GM23338 (cell line): ENCODE measurements at regions not wholly inside any gene's neighbourhood (a gene's known extent, or its start where the extent isn't known, plus 50 kb on each side); places are given as distances from the start of the nearest gene placed in this dataset.

Source experiments
- CREB1 ChIP-seq: fragments of 250-450 bp; sonication (Bioruptor Pico); IDR thresholded peaks from 2 replicates; pipeline ENCODE4 v1.5.0; 2020; ENCODE audit warnings: low read depth, mild to moderate bottlenecking, moderate library complexity
- EZH2 ChIP-seq: fragments of 200-600 bp; sonication (generic); IDR thresholded peaks from one replicate; pipeline ENCODE4 v1.8.0; 2017; ENCODE audit warnings: antibody characterized with exemption, mild to moderate bottlenecking, low read depth; ENCODE audit not compliant: unreplicated experiment
- EZH2phosphoT487 ChIP-seq: fragments of 200-600 bp; sonication (generic); IDR thresholded peaks from one replicate; pipeline ENCODE4 v1.8.1; 2018; ENCODE audit warnings: antibody characterized with exemption; ENCODE audit not compliant: unreplicated experiment
- POLR2AphosphoS5 ChIP-seq: IDR thresholded peaks from 2 replicates; pipeline ENCODE4 v1.6.1; 2016; ENCODE audit warnings: antibody characterized with exemption, low read depth
- STAT1 ChIP-seq: IDR thresholded peaks from one replicate; pipeline ENCODE4 v1.6.1; 2016; ENCODE audit warnings: antibody characterized with exemption; ENCODE audit not compliant: unreplicated experiment
- TF ChIP-seq, protein P1 (sequence below), 2 experiments: fragments of 200-600 bp in 1 of 2; sonication (generic) in 1 of 2; conservative IDR thresholded peaks; 2 replicates each; pipeline versions ENCODE4 v1.5.1 to v1.6.1; 2016 to 2017; ENCODE audit warnings: antibody characterized with exemption in 2 of 2, low read depth in 2 of 2, mild to moderate bottlenecking in 2 of 2, moderate library complexity in 1 of 2
- TF ChIP-seq, protein P2 (sequence below): IDR thresholded peaks from one replicate; pipeline ENCODE4 v1.6.1; 2018; ENCODE audit warnings: antibody characterized with exemption; ENCODE audit not compliant: unreplicated experiment
- TF ChIP-seq, protein P3 (sequence below): IDR thresholded peaks from 2 replicates; pipeline ENCODE4 v1.6.1; 2016; ENCODE audit warnings: antibody characterized with exemption

DNA sequence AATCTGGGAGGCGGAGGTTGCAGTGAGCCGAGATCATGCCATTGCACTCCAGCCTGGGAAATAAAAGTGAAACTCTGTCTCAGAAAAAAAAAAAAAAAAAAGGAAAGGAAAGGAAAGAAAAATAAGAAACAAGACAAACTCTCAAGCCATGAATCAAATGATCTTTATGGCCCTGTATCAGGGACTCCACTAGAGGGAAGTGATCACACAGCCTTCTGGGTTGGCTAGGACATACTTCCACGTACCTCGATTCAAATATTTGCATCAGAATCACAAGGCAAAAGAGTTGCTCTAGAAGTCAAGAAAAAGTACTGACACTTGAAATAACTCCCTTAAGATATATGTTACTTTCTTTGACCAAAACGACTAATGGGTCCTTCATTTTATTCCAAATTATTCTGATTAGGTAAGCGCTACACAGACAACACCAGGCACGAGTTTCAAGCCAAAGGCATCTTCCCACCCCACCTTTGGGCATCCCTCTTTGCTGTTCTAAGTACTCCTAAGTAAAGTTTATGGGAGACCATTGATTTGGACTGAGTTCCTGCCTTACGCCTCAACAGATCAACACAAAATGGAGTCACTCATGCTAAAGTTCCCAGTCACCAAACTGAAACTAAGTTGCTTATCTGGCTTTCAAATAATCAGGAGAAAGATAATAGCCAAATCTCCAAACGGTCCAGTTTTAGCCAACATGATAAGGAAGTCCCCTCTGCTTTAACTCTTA is 77.5 kb upstream of the NT5E start:
- TF ChIP-seq, protein P1, sequence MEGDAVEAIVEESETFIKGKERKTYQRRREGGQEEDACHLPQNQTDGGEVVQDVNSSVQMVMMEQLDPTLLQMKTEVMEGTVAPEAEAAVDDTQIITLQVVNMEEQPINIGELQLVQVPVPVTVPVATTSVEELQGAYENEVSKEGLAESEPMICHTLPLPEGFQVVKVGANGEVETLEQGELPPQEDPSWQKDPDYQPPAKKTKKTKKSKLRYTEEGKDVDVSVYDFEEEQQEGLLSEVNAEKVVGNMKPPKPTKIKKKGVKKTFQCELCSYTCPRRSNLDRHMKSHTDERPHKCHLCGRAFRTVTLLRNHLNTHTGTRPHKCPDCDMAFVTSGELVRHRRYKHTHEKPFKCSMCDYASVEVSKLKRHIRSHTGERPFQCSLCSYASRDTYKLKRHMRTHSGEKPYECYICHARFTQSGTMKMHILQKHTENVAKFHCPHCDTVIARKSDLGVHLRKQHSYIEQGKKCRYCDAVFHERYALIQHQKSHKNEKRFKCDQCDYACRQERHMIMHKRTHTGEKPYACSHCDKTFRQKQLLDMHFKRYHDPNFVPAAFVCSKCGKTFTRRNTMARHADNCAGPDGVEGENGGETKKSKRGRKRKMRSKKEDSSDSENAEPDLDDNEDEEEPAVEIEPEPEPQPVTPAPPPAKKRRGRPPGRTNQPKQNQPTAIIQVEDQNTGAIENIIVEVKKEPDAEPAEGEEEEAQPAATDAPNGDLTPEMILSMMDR (conservative IDR thresholded peaks at IDR 0.05; ENCODE audit: low read depth in 2 of 2): peak in 1 of 2 experiments; percentile 48; a peak in 2 of 4 replicates
- no peak for TF ChIP-seq POLR2AphosphoS5
- TF ChIP-seq, protein P2, sequence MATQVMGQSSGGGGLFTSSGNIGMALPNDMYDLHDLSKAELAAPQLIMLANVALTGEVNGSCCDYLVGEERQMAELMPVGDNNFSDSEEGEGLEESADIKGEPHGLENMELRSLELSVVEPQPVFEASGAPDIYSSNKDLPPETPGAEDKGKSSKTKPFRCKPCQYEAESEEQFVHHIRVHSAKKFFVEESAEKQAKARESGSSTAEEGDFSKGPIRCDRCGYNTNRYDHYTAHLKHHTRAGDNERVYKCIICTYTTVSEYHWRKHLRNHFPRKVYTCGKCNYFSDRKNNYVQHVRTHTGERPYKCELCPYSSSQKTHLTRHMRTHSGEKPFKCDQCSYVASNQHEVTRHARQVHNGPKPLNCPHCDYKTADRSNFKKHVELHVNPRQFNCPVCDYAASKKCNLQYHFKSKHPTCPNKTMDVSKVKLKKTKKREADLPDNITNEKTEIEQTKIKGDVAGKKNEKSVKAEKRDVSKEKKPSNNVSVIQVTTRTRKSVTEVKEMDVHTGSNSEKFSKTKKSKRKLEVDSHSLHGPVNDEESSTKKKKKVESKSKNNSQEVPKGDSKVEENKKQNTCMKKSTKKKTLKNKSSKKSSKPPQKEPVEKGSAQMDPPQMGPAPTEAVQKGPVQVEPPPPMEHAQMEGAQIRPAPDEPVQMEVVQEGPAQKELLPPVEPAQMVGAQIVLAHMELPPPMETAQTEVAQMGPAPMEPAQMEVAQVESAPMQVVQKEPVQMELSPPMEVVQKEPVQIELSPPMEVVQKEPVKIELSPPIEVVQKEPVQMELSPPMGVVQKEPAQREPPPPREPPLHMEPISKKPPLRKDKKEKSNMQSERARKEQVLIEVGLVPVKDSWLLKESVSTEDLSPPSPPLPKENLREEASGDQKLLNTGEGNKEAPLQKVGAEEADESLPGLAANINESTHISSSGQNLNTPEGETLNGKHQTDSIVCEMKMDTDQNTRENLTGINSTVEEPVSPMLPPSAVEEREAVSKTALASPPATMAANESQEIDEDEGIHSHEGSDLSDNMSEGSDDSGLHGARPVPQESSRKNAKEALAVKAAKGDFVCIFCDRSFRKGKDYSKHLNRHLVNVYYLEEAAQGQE: no peak
- no peak for TF ChIP-seq CREB1 (CRISPR knock-in tag)
- TF ChIP-seq, protein P3, sequence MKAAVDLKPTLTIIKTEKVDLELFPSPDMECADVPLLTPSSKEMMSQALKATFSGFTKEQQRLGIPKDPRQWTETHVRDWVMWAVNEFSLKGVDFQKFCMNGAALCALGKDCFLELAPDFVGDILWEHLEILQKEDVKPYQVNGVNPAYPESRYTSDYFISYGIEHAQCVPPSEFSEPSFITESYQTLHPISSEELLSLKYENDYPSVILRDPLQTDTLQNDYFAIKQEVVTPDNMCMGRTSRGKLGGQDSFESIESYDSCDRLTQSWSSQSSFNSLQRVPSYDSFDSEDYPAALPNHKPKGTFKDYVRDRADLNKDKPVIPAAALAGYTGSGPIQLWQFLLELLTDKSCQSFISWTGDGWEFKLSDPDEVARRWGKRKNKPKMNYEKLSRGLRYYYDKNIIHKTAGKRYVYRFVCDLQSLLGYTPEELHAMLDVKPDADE: no peak
- no peak for TF ChIP-seq EZH2phosphoT487
- no peak for TF ChIP-seq EZH2
- TF ChIP-seq STAT1: no peak
